GM18520 (cell line): ENCODE measurements at regions not wholly inside any gene's neighbourhood (a gene's known extent, or its start where the extent isn't known, plus 50 kb on each side); places are given as distances from the start of the nearest gene placed in this dataset.

Experiments
- ATAC-seq: cut with Tn5 transposase; IDR thresholded peaks from one replicate; pipeline ENCODE4 v1.9.1; 2021; ENCODE audit not compliant: unreplicated experiment

DNA sequence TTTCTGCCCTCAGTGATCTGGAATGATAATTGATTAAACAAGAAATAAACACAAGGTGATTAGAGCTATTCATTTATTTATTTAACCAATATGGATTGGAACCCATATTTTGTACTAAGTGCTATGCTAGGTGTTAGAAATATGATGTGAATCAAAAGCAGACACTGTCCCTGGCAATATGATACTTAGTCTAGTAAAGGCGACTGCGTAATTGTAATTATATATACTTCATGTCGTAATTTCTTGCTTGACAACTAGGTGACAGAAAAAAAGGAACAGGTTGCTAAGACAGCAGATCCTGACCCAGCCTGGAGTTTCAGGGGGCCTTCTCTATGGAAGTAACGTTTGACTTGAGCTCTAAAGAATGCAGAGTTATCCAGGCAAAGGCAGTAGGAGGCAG lies 236.5 kb upstream of the F9 start:
- no peak for ATAC-seq

DNA sequence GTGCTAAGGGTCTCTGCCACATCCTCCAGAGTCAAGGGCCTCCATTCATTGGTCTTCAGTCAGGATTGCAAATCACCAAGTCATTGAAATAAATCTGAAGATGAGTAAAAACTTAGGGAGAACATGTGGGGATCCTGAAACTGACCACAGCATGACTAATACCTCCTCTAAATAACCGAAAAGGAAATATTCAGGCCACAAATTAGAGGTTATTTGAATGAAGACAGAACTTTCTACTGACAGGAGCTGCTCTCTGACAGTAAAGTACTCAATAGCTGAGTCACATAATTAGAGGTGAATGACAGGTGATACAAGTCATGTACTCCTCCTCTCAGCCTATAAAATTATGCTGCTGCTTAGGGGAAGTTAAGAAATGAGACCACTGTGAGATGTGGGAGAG lies 240.2 kb upstream of the F9 start:
- ATAC-seq = peak; percentile 85

DNA sequence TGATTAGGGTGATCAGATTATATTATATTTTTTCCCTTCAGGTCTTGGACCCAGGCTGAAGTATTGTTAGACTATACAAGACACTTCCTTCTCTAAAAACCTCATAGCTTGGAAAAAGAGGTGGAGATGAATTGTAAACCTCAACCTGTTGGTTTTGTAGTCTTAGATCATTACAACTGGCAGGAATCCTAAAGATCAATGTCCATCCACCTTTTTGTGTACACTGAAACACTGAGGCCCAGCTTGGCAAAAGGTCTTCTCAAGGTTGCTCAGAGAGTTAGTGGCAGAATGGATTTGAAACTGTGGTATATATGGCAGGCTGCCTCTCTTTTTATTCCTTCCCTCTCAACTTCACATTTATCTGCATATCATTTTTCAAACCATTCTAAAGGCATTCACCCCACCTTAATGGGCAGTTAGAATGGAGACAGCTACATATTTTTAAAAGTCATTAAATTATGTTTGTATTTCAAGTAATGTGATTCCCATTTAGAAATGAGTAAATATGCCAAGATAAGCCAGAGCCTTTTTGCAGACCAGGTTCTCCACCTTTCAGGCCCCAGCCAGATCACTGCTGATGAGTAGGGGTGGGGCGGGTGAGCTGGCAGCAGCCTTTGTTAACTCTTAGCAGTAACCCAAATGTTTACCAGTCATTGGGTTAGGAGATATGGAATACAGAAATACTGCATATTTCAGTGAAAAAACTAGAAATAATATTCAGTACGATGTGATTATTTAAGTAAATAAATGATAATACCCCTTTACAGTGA lies 243.2 kb upstream of the F9 start:
- no peak for ATAC-seq

DNA sequence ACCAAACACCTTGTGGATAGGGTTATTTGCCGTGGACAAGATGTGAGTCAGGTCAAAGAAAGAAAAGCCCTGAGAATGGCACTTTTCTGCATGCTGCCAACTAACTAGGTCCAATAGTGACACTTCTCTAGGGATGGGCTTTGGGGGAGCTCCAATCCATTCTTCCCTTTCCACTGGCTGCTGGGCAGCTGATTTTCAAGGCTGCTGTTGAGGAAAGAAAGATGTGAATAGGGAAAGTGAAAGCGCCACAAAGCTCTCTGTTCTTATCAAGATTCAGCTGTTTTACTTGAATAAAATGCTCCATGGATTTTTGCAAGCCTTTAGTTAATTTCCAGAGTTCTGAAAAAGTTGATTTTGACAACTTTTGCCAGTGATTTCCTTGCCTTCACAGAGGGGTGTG lies 244.2 kb upstream of the F9 start:
- no peak for ATAC-seq

DNA sequence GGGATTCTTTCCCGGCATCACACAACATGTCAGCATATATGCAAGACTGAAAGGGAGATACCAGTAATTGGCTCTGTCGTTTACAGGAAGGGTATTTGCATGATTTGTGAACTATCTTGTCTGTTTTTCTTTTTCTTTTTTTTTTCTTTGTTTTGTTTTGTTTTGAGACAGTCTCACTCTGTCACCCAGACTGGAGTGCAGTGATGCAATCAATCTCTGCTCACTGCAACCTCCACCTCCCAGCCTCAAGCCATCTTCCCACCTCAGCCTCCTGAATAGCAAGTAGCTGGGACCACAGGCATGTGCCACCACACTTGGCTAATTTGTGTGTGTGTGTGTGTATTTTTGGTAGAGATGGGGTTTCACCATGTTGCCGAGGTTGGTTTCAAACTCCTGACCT lies 262.7 kb upstream of the F9 start:
- ATAC-seq = no peak

- ATAC-seq = no peak
These were observed 284.2 kb upstream of the F9 start for GRCh38 chrX:139246295-139246694.

GRCh38 chrX:139237141-139237540 lies 293.4 kb upstream of the F9 start:
- ATAC-seq = no peak

DNA sequence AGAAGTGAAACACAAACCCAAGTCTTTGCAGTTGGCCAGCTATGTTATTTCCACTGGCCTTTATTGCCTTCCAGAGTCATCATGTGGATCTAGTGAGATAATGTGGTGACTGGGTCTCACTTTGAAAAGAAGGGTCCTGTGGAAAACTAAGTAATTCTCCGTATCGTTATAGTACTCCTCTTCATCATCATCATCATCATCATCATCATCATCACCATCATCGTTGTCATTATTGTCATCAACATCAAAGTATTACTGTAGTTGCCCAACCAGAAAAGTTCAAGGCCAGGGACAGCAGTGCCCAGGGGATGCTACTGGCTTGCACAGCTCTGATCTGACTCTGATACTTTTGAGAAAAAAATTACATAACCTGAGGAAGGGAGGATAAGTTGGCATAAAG lies 295.6 kb upstream of the F9 start:
- no peak for ATAC-seq

- ATAC-seq = no peak
These were observed 305.4 kb upstream of the F9 start for GRCh38 chrX:139224953-139225665.

DNA sequence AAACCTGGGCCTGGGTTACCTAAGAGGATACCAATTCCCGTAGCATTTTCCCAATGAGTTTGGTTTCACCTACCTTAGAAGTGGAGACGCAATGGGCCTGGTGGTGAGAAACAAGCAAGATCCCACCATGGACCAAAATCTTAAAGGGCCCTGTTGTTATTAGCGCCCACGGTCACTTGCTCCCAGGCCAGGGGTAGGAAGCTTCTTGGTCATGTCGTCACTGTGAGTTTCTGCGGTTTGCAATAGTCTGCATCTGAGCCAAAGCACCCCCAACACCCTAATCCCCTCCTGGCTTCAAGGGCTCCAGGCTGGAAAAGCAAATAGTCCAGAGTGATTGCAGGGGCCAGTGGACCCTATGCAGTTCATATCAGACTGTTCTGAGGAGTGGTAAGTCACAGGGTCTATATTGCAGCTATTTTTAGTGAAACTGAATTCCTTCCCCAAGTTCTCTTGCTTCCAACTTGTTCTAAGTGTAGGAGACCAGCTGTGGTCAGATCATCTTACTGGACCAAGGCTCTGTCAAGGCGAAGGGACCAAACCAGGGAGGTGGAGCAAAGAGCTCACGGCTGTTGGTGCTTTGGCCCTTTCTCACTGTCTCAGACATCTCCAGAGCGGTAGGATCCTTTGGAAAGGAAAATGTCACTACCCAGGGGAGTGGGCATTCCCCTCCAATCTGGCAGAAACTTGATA lies 307.9 kb upstream of the F9 start:
- no peak for ATAC-seq

- no peak for ATAC-seq
These were observed 317.3 kb upstream of the F9 start for GRCh38 chrX:139213241-139213709.

GRCh38 chrX:139211568-139212182 lies 318.9 kb upstream of the F9 start:
- no peak for ATAC-seq

GRCh38 chrX:139209342-139209741 lies 321.2 kb upstream of the F9 start:
- ATAC-seq = no peak

- ATAC-seq = no peak
These were observed 322.9 kb upstream of the F9 start for GRCh38 chrX:139207655-139208054.

DNA sequence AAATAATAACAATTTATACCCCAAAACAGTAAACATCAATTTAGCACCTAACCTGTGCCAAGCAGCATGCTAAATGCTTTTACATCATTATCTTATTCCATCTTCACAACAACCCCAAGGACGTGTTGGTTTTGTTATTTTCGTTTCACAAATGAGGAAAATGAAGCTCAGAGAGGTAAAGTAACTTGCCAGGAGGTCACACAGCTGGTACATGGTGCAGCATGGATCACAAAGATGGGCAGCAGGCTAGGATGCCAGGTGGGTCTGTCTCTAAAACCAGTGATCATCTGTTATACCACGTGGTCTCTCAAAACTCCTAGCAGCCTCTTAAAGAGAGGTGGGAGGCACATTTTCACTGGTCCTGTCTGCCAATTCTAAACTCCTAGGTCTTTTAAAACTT lies 323.6 kb upstream of the F9 start:
- no peak for ATAC-seq

DNA sequence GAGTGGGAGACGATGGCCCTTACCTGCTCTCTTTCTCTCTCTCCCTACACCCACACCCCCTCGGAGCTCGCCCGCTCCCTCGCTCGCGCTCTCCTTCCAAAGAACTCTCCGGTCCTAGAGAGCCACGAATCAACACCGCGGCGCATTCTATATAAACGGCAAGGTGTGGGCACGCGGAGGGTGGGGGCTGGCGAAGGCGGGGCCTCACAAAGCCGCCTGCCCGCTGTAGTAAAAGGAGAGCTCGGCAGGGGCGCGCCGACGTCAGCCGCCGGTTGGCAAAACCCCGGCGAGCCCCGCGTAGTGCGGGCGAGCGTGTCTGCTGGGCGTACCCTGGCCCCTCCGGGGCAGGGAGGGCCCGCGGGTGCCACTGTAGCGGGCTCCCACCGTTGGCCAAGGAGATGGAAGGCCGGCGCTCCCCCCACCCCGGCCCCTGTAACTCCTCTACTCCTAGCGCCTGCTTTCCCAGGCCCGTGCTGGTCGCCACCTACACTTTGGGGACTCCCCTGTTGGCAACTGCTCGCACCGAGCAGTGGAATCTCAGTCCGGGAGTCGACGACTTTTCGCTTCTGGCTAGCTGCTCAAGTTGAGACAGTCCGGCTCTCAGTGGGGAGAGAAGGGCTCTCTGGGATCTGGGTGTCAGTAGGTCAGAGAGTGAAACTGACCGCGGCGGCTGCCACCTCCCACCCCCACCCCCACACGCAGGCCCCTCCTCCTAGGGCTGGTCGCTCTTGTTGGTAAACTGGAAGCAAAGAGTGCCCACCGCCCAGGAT lies 325.5 kb upstream of the F9 start:
- ATAC-seq = no peak

DNA sequence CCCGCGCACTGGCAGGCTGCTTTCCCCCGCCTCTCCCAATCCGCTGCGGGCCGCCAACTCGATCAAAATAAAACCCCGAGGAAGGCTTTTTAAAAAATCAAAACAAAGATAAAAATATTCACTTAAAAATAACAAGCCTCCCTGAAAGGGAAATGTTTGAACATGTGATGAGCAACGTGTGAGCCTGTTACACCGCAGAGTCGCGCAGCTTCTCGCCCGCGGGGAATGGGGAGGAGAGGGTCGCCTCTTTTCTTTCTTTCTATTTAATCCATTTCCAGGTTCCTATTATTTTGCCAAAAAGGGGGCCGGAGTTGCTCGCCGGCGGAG lies 326.0 kb upstream of the F9 start:
- no peak for ATAC-seq

DNA sequence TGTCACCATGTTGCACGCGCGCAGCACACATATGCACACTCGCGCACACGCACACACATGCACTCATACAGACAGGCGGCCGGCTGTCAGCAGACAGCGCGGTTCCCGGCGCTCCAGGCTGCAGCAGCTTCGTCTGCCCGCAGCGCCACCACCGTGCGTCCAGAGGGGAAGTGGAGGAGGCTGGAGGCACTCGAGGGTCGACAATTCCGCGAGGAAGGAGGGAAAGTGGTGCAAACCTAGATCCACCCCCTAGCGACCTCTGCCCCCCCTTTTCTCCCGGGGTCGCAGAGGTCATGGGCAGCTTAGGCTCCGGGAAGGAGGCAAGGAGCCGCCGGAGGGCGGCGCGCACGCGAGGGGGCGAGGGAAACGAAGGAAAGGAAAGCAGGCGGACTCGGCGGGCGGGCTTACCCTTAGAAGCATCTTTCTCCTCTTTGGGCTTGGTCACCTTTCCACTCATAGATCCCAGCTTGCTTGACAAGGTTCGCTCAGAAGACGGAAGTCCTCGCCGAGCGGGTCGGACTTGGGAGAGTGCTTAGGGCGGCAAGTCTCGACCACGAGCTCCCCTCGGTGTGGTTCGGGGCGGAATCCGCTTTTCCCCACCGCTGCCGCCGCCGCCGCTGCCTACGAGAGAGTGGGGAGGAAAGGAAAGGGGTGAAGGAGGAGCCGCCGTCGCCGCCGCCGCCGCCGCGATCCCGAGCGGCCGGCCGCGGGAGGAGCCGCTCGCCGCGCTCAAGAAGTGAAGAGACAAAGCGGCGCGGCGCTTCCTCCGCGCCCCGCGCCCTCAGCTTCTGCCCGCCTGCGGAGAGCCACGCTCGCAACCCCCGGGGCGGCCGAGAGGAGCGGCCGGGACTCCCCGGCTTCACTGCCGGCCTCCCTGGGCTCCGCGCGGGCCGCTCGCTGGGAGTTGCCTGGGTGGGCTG lies 326.6 kb upstream of the F9 start:
- no peak for ATAC-seq

GRCh38 chrX:139202742-139203420 lies 327.7 kb upstream of the F9 start:
- ATAC-seq = no peak
